H9 (cell line): ENCODE measurements at regions not wholly inside any gene's neighbourhood (a gene's known extent, or its start where the extent isn't known, plus 50 kb on each side); places are given as distances from the start of the nearest gene placed in this dataset.

Source experiments
- DNase-seq: peaks from one replicate; pipeline ENCODE4 v3.0.0-alpha.2; 2017
- H2AFZ ChIP-seq: one replicate; pipeline ENCODE4 v1.6.1; 2013; ENCODE audit warnings: mild to moderate bottlenecking, low read length, control low read depth, moderate library complexity
- H2AK5ac ChIP-seq: 2 replicates; pipeline ENCODE4 v1.6.1; 2013; ENCODE audit warnings: low read length, control low read depth, mixed read lengths; ENCODE audit not compliant: insufficient read length
- H2BK120ac ChIP-seq: one replicate; pipeline ENCODE4 v1.6.1; 2013; ENCODE audit warnings: low read depth, mild to moderate bottlenecking, low read length, control low read depth, inconsistent platforms; ENCODE audit not compliant: poor library complexity, severe bottlenecking
- H2BK12ac ChIP-seq: 2 replicates; pipeline ENCODE4 v1.6.1; 2013; ENCODE audit warnings: low read length, control low read depth, mixed read lengths, low read depth; ENCODE audit not compliant: insufficient read length
- H2BK15ac ChIP-seq: 2 replicates; pipeline ENCODE4 v1.6.1; 2013; ENCODE audit warnings: low read depth, low read length, control low read depth
- H2BK20ac ChIP-seq: one replicate; pipeline ENCODE4 v1.6.1; 2013; ENCODE audit warnings: low read depth, mild to moderate bottlenecking, low read length, control low read depth, inconsistent platforms; ENCODE audit not compliant: poor library complexity, severe bottlenecking
- H2BK5ac ChIP-seq: 2 replicates; pipeline ENCODE4 v1.6.1; 2013; ENCODE audit warnings: low read length, control low read depth, mixed read lengths; ENCODE audit not compliant: insufficient read length
- H3K14ac ChIP-seq: 2 replicates; pipeline ENCODE4 v1.6.1; 2013; ENCODE audit warnings: low read length, control low read depth; ENCODE audit not compliant: insufficient read depth
- H3K18ac ChIP-seq: 2 replicates; pipeline ENCODE4 v1.6.1; 2013; ENCODE audit warnings: low read depth, mild to moderate bottlenecking, mixed read lengths, low read length, control low read depth; ENCODE audit not compliant: insufficient read length
- H3K23ac ChIP-seq: 2 replicates; pipeline ENCODE4 v1.6.1; 2013; ENCODE audit warnings: low read length, control low read depth, mixed read lengths, low read depth; ENCODE audit not compliant: insufficient read length
- H3K23me2 ChIP-seq: 2 replicates; pipeline ENCODE4 v1.6.1; 2013; ENCODE audit warnings: low read depth, mild to moderate bottlenecking, mixed read lengths, low read length, control low read depth; ENCODE audit not compliant: insufficient read length, poor library complexity, severe bottlenecking
- H3K27ac ChIP-seq: 2 replicates; pipeline ENCODE4 v1.5.1; 2013; ENCODE audit warnings: low read length, control low read depth, mixed read lengths, low read depth; ENCODE audit not compliant: insufficient read length
- H3K27me3 ChIP-seq: 2 replicates; pipeline ENCODE4 v1.6.1; 2013; ENCODE audit warnings: low read length, control low read depth, inconsistent platforms; ENCODE audit not compliant: insufficient read depth
- H3K4ac ChIP-seq: 2 replicates; pipeline ENCODE4 v1.6.1; 2013; ENCODE audit warnings: low read depth, mild to moderate bottlenecking, control low read depth, inconsistent platforms, low read length, moderate library complexity
- H3K4me1 ChIP-seq: 2 replicates; pipeline ENCODE4 v1.6.1; 2013; ENCODE audit warnings: low read length, control low read depth, inconsistent platforms; ENCODE audit not compliant: insufficient read depth
- H3K4me2 ChIP-seq: 2 replicates; pipeline ENCODE4 v1.6.1; 2013; ENCODE audit warnings: low read length, control low read depth, mixed read lengths; ENCODE audit not compliant: insufficient read length, insufficient read depth
- H3K56ac ChIP-seq: 2 replicates; pipeline ENCODE4 v1.6.1; 2013; ENCODE audit warnings: low read depth, mild to moderate bottlenecking, mixed read lengths, low read length, control low read depth; ENCODE audit not compliant: insufficient read length
- H3K79me1 ChIP-seq: 2 replicates; pipeline ENCODE4 v1.6.1; 2013; ENCODE audit warnings: low read depth, mild to moderate bottlenecking, moderate library complexity, low read length, control low read depth, inconsistent platforms; ENCODE audit not compliant: insufficient read depth, poor library complexity, severe bottlenecking
- H3K79me2 ChIP-seq: 2 replicates; pipeline ENCODE4 v1.6.1; 2013; ENCODE audit warnings: low read length, control low read depth, inconsistent platforms; ENCODE audit not compliant: insufficient read depth
- H3K9ac ChIP-seq: 2 replicates; pipeline ENCODE4 v1.6.1; 2013; ENCODE audit warnings: low read length, control low read depth, mixed read lengths; ENCODE audit not compliant: insufficient read length; ENCODE audit errors: extremely low read depth
- H3K9me3 ChIP-seq: one replicate; pipeline ENCODE4 v1.6.1; 2013; ENCODE audit warnings: low read depth, low read length, inconsistent platforms; ENCODE audit not compliant: control insufficient read depth
- H3T11ph ChIP-seq: one replicate; pipeline ENCODE4 v1.6.1; 2013; ENCODE audit warnings: mild to moderate bottlenecking, low read length, control low read depth, inconsistent platforms
- H4K20me1 ChIP-seq: one replicate; pipeline ENCODE4 v1.6.1; 2013; ENCODE audit not compliant: control insufficient read depth, insufficient read length, insufficient read depth
- H4K5ac ChIP-seq: 2 replicates; pipeline ENCODE4 v1.6.1; 2013; ENCODE audit warnings: low read depth, mild to moderate bottlenecking, mixed read lengths, low read length, control low read depth; ENCODE audit not compliant: insufficient read length
- H4K8ac ChIP-seq: replicated peaks from 2 replicates; pipeline ENCODE4 v1.6.1; 2013; ENCODE audit warnings: low read length, control low read depth, mixed read lengths, low read depth; ENCODE audit not compliant: insufficient read length
- H4K91ac ChIP-seq: 2 replicates; pipeline ENCODE4 v1.6.1; 2013; ENCODE audit warnings: low read depth, mild to moderate bottlenecking, moderate library complexity, mixed read lengths, low read length, control low read depth; ENCODE audit not compliant: insufficient read length
- H3K27ac Mint-ChIP-seq, 3 experiments: 2 replicates in 2 of 3; 3 replicates in 1 of 3; pipeline ENCODE4 v1.8.0; 2020 to 2021; ENCODE audit warnings: mixed read lengths in 3 of 3, mild to moderate bottlenecking in 1 of 3, moderate library complexity in 1 of 3
- H3K27me3 Mint-ChIP-seq: 2 replicates; pipeline ENCODE4 v1.8.0; 2021; ENCODE audit warnings: low read depth, mild to moderate bottlenecking, moderate library complexity, mixed read lengths
- H3K36me3 Mint-ChIP-seq, 3 experiments: 2 replicates in 2 of 3; 3 replicates in 1 of 3; pipeline ENCODE4 v1.8.0; 2020 to 2021; ENCODE audit warnings: low read depth in 3 of 3, mixed read lengths in 3 of 3; ENCODE audit not compliant: insufficient read depth in 1 of 3
- H3K4me1 Mint-ChIP-seq, 2 experiments: 2 replicates each; pipeline ENCODE4 v1.8.0; 2020; ENCODE audit warnings: mixed read lengths in 2 of 2
- H3K4me3 Mint-ChIP-seq, 2 experiments: 2 replicates in 1 of 2; 3 replicates in 1 of 2; pipeline ENCODE4 v1.8.0; 2020 to 2021; ENCODE audit warnings: mild to moderate bottlenecking in 2 of 2, mixed read lengths in 2 of 2, moderate library complexity in 1 of 2
- H3K9me3 Mint-ChIP-seq, 2 experiments: 2 replicates in 1 of 2; 3 replicates in 1 of 2; pipeline ENCODE4 v1.8.0; 2020; ENCODE audit warnings: mild to moderate bottlenecking in 2 of 2, mixed read lengths in 2 of 2, moderate library complexity in 1 of 2
- CTCF ChIP-seq: fragments of 200-600 bp; sonication (generic); conservative IDR thresholded peaks from 3 replicates; pipeline ENCODE4 v1.8.0; 2021; ENCODE audit warnings: antibody characterized with exemption, mild to moderate bottlenecking
- WGBS: extraction: QIAGEN DNeasy Blood & Tissue Kit; methylation state at CpG from one replicate; pipeline ENCODE4 v1.1.7; 2013; ENCODE audit warnings: missing lambda C conversion rate, low lambda C conversion rate, mixed read lengths; ENCODE audit not compliant: insufficient read length; ENCODE audit errors: extremely low coverage; 5-methylcytosine and 5-hydroxymethylcytosine counted together

GRCh38 chr12:84183576-84183975 is 729.0 kb downstream of the SLC6A15 start:
- Histone ChIP-seq H2BK120ac (no peak overlapping the region), H3K23ac (no peak overlapping the region), H2AK5ac (no peak overlapping the region), H3K4ac (no peak overlapping the region), H3K18ac (no peak overlapping the region), H3K9me3 (no peaks in the 10 kb centered on the region), H2BK15ac (no peak overlapping the region), H3K9ac (no peak overlapping the region), H3K27me3 (no peaks in the 10 kb centered on the region), H3K14ac (no peak overlapping the region), H3K79me1 (no peaks in the 10 kb centered on the region), H3K79me2 (no peaks in the 10 kb centered on the region), H3K23me2 (no peaks in the 10 kb centered on the region), H2BK5ac (no peak overlapping the region), H3K56ac (no peak overlapping the region), H4K8ac (no peak overlapping the region), H4K5ac (no peak overlapping the region), H2AFZ (no peak overlapping the region), H4K91ac (no peak overlapping the region), H2BK20ac (no peak overlapping the region), H3T11ph (no peak overlapping the region), H4K20me1 (no peaks in the 10 kb centered on the region), H3K4me2 (no peak overlapping the region), H3K27ac (no peak overlapping the region), H2BK12ac (no peak overlapping the region), H3K4me1 (no peaks in the 10 kb centered on the region)
- H3K4me1 Mint-ChIP-seq, result no peaks in the 10 kb centered on the region
- H3K4me3 Mint-ChIP-seq, result no peak overlapping the region
- TF ChIP-seq CTCF, result no peak
- DNase-seq, result no peak
- H3K36me3 Mint-ChIP-seq, result no peaks in the 10 kb centered on the region
- H3K27ac Mint-ChIP-seq, result no peak overlapping the region
- no peaks in the 10 kb centered on the region for H3K27me3 Mint-ChIP-seq
- H3K9me3 Mint-ChIP-seq, result no peaks in the 10 kb centered on the region
- WGBS, result no CpG with 5 or more reads among the region's 2 CpGs
